ENCODE measurements at regions not wholly inside any gene's neighbourhood (a gene's known extent, or its start where the extent isn't known, plus 50 kb on each side); places are given as distances from the start of the nearest gene placed in this dataset.

GRCh38 chr5:126188804-126189203, 234.4 kb upstream of the GRAMD2B start:
- TF ChIP-seq POLR2A (IDR thresholded peaks at IDR 0.05) (no peak), CTCF (IDR thresholded peaks at IDR 0.05) (no peak)
- DNase-seq, result no peak
- 86 to 97% (median 91%) methylated on average over 2 of the region's 2 CpGs for WGBS, 4 donors
- Histone ChIP-seq H3K36me3 (replicated peaks in 1 of 2) (no peaks in the 10 kb centered on the region), H3K27ac (no peak overlapping the region), H3K4me3 (no peak overlapping the region), H3K27me3 (no peaks in the 10 kb centered on the region), H3K9me3 (replicated peaks in 1 of 3) (no peaks in the 10 kb centered on the region), H3K4me1 (replicated peaks in 1 of 2) (no peaks in the 10 kb centered on the region)
- intact Hi-C loops (cut with DNase I), result no loop called here

- Histone ChIP-seq H3K4me3 (no peak overlapping the region), H3K36me3 (replicated peaks in 1 of 2) (no peaks in the 10 kb centered on the region), H3K9me3 (replicated peaks in 1 of 3) (no peaks in the 10 kb centered on the region), H3K4me1 (replicated peaks in 1 of 2) (no peaks in the 10 kb centered on the region), H3K27me3 (no peaks in the 10 kb centered on the region), H3K27ac (no peak overlapping the region)
- DNase-seq, result no peak
- intact Hi-C loops (cut with DNase I), result no loop called here
- 66 to 77% (median 77%) methylated on average over 5 of the region's 5 CpGs for WGBS, 4 donors
- TF ChIP-seq CTCF (IDR thresholded peaks at IDR 0.05), result no peak
- TF ChIP-seq POLR2A (IDR thresholded peaks at IDR 0.05), result no peak
Observed at GRCh38 chr5:126189231-126189630, 234.0 kb upstream of the GRAMD2B start.

GRCh38 chr5:126189862-126190261, 233.3 kb upstream of the GRAMD2B start:
- intact Hi-C loops (cut with DNase I), result no loop called here
- Histone ChIP-seq H3K36me3 (replicated peaks in 1 of 2) (no peaks in the 10 kb centered on the region), H3K4me1 (replicated peaks in 1 of 2) (no peaks in the 10 kb centered on the region), H3K27ac (no peak overlapping the region), H3K27me3 (no peaks in the 10 kb centered on the region), H3K9me3 (replicated peaks in 1 of 3) (no peaks in the 10 kb centered on the region), H3K4me3 (no peak overlapping the region)
- TF ChIP-seq POLR2A (IDR thresholded peaks at IDR 0.05), result no peak
- no peak for TF ChIP-seq CTCF (IDR thresholded peaks at IDR 0.05)
- WGBS, 4 donors, result 68 to 77% (median 72%) methylated on average over 4 of the region's 4 CpGs
- DNase-seq, result no peak

- 89 to 94% (median 92%) methylated on average over 4 of the region's 4 CpGs for WGBS, 4 donors
Observed at GRCh38 chr5:126192226-126192625, 231.0 kb upstream of the GRAMD2B start.

More at GRCh38 chr5:126192226-126192625, 231.0 kb upstream of the GRAMD2B start:
- no peak overlapping the region for H3K27ac ChIP-seq
- H3K27me3 ChIP-seq, result no peaks in the 10 kb centered on the region
- TF ChIP-seq CTCF (IDR thresholded peaks at IDR 0.05), result no peak
- intact Hi-C loops (cut with DNase I), result no loop called here
- no peak for DNase-seq
- no peaks in the 10 kb centered on the region for H3K4me1 ChIP-seq (replicated peaks in 1 of 2)
- H3K4me3 ChIP-seq, result no peak overlapping the region
- H3K9me3 ChIP-seq (replicated peaks in 1 of 3), result no peaks in the 10 kb centered on the region
- H3K36me3 ChIP-seq (replicated peaks in 1 of 2), result no peaks in the 10 kb centered on the region
